ENCODE measurements at regions not wholly inside any gene's neighbourhood (a gene's known extent, or its start where the extent isn't known, plus 50 kb on each side); places are given as distances from the start of the nearest gene placed in this dataset.

DNA sequence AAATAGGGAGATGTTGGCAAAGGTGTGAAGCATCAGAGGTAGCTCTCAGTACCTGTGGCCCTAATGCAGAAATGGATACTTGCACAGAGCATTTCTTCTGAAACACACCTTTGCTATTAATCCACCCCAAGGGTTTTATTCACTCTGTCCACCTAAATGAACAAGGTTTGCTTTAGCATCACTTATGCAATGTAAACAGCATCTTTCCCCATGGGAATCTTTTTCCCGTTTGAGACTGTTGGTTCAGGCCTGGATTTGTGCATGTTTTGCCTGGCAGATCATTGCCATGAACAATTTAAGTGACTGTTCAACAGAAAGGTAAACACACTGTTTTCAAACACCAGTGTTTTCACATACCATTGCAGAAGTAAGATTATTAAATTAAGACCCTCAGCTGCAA lies 508.3 kb downstream of the SOX2 start:
- TF ChIP-seq, protein P1, sequence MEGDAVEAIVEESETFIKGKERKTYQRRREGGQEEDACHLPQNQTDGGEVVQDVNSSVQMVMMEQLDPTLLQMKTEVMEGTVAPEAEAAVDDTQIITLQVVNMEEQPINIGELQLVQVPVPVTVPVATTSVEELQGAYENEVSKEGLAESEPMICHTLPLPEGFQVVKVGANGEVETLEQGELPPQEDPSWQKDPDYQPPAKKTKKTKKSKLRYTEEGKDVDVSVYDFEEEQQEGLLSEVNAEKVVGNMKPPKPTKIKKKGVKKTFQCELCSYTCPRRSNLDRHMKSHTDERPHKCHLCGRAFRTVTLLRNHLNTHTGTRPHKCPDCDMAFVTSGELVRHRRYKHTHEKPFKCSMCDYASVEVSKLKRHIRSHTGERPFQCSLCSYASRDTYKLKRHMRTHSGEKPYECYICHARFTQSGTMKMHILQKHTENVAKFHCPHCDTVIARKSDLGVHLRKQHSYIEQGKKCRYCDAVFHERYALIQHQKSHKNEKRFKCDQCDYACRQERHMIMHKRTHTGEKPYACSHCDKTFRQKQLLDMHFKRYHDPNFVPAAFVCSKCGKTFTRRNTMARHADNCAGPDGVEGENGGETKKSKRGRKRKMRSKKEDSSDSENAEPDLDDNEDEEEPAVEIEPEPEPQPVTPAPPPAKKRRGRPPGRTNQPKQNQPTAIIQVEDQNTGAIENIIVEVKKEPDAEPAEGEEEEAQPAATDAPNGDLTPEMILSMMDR (conservative IDR thresholded peaks at IDR 0.05; ENCODE audit: low read depth, low read length): no peak
- TF ChIP-seq MAFK (IDR thresholded peaks at IDR 0.05; ENCODE audit: low read depth, low read length) (no peak), RCOR1 (IDR thresholded peaks at IDR 0.05; ENCODE audit: insufficient replicate concordance, low read length) (no peak), RAD21 (IDR thresholded peaks at IDR 0.05; ENCODE audit: low read length) (no peak), BHLHE40 (IDR thresholded peaks at IDR 0.05; ENCODE audit: low read depth, low read length) (no peak), MXI1 (IDR thresholded peaks at IDR 0.05; ENCODE audit: borderline replicate concordance, low read depth, low read length) (no peak), POLR2A (IDR thresholded peaks at IDR 0.05; ENCODE audit: low read depth, low read length) (no peak)
- TF ChIP-seq, protein P2, sequence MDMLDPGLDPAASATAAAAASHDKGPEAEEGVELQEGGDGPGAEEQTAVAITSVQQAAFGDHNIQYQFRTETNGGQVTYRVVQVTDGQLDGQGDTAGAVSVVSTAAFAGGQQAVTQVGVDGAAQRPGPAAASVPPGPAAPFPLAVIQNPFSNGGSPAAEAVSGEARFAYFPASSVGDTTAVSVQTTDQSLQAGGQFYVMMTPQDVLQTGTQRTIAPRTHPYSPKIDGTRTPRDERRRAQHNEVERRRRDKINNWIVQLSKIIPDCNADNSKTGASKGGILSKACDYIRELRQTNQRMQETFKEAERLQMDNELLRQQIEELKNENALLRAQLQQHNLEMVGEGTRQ (IDR thresholded peaks at IDR 0.05; ENCODE audit: low read depth, low read length): no peak
